ENCODE measurements at regions not wholly inside any gene's neighbourhood (a gene's known extent, or its start where the extent isn't known, plus 50 kb on each side); places are given as distances from the start of the nearest gene placed in this dataset.
"Not testable (repeated sequence)": the region's sequence is repeated elsewhere in the genome, so short reads cannot be mapped to it uniquely, and the experiment has no call there.

GRCh38 chr13:47892374-47892773 is 108.7 kb downstream of the SUCLA2 start:
- Histone ChIP-seq H3K9me2 (replicated peaks; ENCODE audit: insufficient read depth) (no peaks in the 10 kb centered on the region), H4K20me1 (ENCODE audit: insufficient read depth, poor library complexity, severe bottlenecking) (no peaks in the 10 kb centered on the region), H3K79me2 (no peaks in the 10 kb centered on the region), H3K9me3 (ENCODE audit: low read depth) (no peaks in the 10 kb centered on the region), H3K27me3 (no peaks in the 10 kb centered on the region), H3K4me3 (no peak overlapping the region), H3K27ac (no peak overlapping the region), H3K4me1 (ENCODE audit: insufficient read depth) (no peaks in the 10 kb centered on the region), H3K36me3 (replicated peaks; ENCODE audit: insufficient read depth, low read depth) (no peaks in the 10 kb centered on the region), H2AFZ (no peak overlapping the region), H3K4me2 (no peak overlapping the region)
- DNase-seq (ENCODE audit: low spot score): no peak
- TF ChIP-seq CTCF (IDR thresholded peaks at IDR 0.05; ENCODE audit: poor library complexity): no peak
- no peak for TF ChIP-seq EZH2 (IDR thresholded peaks at IDR 0.05; ENCODE audit: borderline replicate concordance)
- TF ChIP-seq EZH2phosphoT487 (IDR thresholded peaks at IDR 0.05; ENCODE audit: low read depth, severe bottlenecking, unreplicated experiment): no peak
- WGBS (ENCODE audit: low lambda C conversion rate, missing lambda C conversion rate): 91% methylated on average over 6 of the region's 6 CpGs

- no peak for DNase-seq (ENCODE audit: low spot score)
- no peaks in the 10 kb centered on the region for H4K20me1 ChIP-seq (ENCODE audit: insufficient read depth, poor library complexity, severe bottlenecking)
- no peaks in the 10 kb centered on the region for H3K27me3 ChIP-seq
- H3K4me1 ChIP-seq (ENCODE audit: insufficient read depth): no peaks in the 10 kb centered on the region
- H3K4me3 ChIP-seq: no peak overlapping the region
- H3K9me3 ChIP-seq (ENCODE audit: low read depth): no peaks in the 10 kb centered on the region
- no peaks in the 10 kb centered on the region for H3K79me2 ChIP-seq
- H3K9me2 ChIP-seq (replicated peaks; ENCODE audit: insufficient read depth): no peaks in the 10 kb centered on the region
- no peaks in the 10 kb centered on the region for H3K36me3 ChIP-seq (replicated peaks; ENCODE audit: insufficient read depth, low read depth)
- no peak overlapping the region for H3K27ac ChIP-seq
- TF ChIP-seq CTCF (IDR thresholded peaks at IDR 0.05; ENCODE audit: poor library complexity): no peak
- no peak overlapping the region for H3K4me2 ChIP-seq
- no peak overlapping the region for H2AFZ ChIP-seq
Measured at GRCh38 chr13:47890146-47890814, 110.8 kb downstream of the SUCLA2 start.

- DNase-seq (ENCODE audit: low spot score): no peak
- no peaks in the 10 kb centered on the region for H3K9me2 ChIP-seq (replicated peaks; ENCODE audit: insufficient read depth)
- H3K9me3 ChIP-seq (ENCODE audit: low read depth): no peaks in the 10 kb centered on the region
- TF ChIP-seq EZH2 (IDR thresholded peaks at IDR 0.05; ENCODE audit: borderline replicate concordance) (no peak), EZH2phosphoT487 (IDR thresholded peaks at IDR 0.05; ENCODE audit: low read depth, severe bottlenecking, unreplicated experiment) (no peak), CTCF (IDR thresholded peaks at IDR 0.05; ENCODE audit: poor library complexity) (no peak)
- no peak overlapping the region for H3K27ac ChIP-seq
- H3K36me3 ChIP-seq (replicated peaks; ENCODE audit: insufficient read depth, low read depth): no peaks in the 10 kb centered on the region
- no peak overlapping the region for H3K4me2 ChIP-seq
- WGBS (ENCODE audit: low lambda C conversion rate, missing lambda C conversion rate): 93% methylated on average over 4 of the region's 4 CpGs
- H3K27me3 ChIP-seq: no peaks in the 10 kb centered on the region
- H3K79me2 ChIP-seq: no peaks in the 10 kb centered on the region
- no peak overlapping the region for H3K4me3 ChIP-seq
- no peaks in the 10 kb centered on the region for H4K20me1 ChIP-seq (ENCODE audit: insufficient read depth, poor library complexity, severe bottlenecking)
- H2AFZ ChIP-seq: no peak overlapping the region
- no peaks in the 10 kb centered on the region for H3K4me1 ChIP-seq (ENCODE audit: insufficient read depth)
Measured at GRCh38 chr13:47886314-47886713, 114.8 kb downstream of the SUCLA2 start.

- 93% methylated on average over 1 of the region's 1 CpG for WGBS (ENCODE audit: low lambda C conversion rate, missing lambda C conversion rate)
- no peaks in the 10 kb centered on the region for H3K36me3 ChIP-seq (replicated peaks; ENCODE audit: insufficient read depth, low read depth)
- H3K4me2 ChIP-seq: no peak overlapping the region
- TF ChIP-seq CTCF (IDR thresholded peaks at IDR 0.05; ENCODE audit: poor library complexity) (no peak), EZH2phosphoT487 (IDR thresholded peaks at IDR 0.05; ENCODE audit: low read depth, severe bottlenecking, unreplicated experiment) (no peak), EZH2 (IDR thresholded peaks at IDR 0.05; ENCODE audit: borderline replicate concordance) (no peak)
- no peaks in the 10 kb centered on the region for H3K9me3 ChIP-seq (ENCODE audit: low read depth)
- no peaks in the 10 kb centered on the region for H3K79me2 ChIP-seq
- H3K27ac ChIP-seq: no peak overlapping the region
- H3K4me1 ChIP-seq (ENCODE audit: insufficient read depth): no peaks in the 10 kb centered on the region
- no peaks in the 10 kb centered on the region for H4K20me1 ChIP-seq (ENCODE audit: insufficient read depth, poor library complexity, severe bottlenecking)
- H3K4me3 ChIP-seq: no peak overlapping the region
- no peaks in the 10 kb centered on the region for H3K9me2 ChIP-seq (replicated peaks; ENCODE audit: insufficient read depth)
- no peaks in the 10 kb centered on the region for H3K27me3 ChIP-seq
- DNase-seq (ENCODE audit: low spot score): no peak
- no peak overlapping the region for H2AFZ ChIP-seq
Measured at GRCh38 chr13:47875201-47875600, 125.9 kb downstream of the SUCLA2 start.

GRCh38 chr13:47873987-47874386 is 127.1 kb downstream of the SUCLA2 start:
- not testable (repeated sequence) for H3K9me3 ChIP-seq (ENCODE audit: low read depth); H3K27me3 ChIP-seq; H3K4me2 ChIP-seq; H3K27ac ChIP-seq; H3K36me3 ChIP-seq (replicated peaks; ENCODE audit: insufficient read depth, low read depth); H3K4me1 ChIP-seq (ENCODE audit: insufficient read depth); H4K20me1 ChIP-seq (ENCODE audit: insufficient read depth, poor library complexity, severe bottlenecking); H3K9me2 ChIP-seq (replicated peaks; ENCODE audit: insufficient read depth); DNase-seq (ENCODE audit: low spot score); H2AFZ ChIP-seq; H3K4me3 ChIP-seq; H3K79me2 ChIP-seq

All from hepatocyte (in vitro differentiated cells).